Fibroblast of the aortic adventitia (primary cell): ENCODE measurements at regions not wholly inside any gene's neighbourhood (a gene's known extent, or its start where the extent isn't known, plus 50 kb on each side); places are given as distances from the start of the nearest gene placed in this dataset.
A peak's percentile ranks its signal among the peaks of the same experiment; 100 is the strongest.

ENCODE experiments used
- DNase-seq: peaks from one replicate; pipeline ENCODE4 v3.0.0-alpha.2; 2010; ENCODE audit warnings: low read depth
- H3K4me3 ChIP-seq: 2 replicates; pipeline ENCODE4 v1.5.1; 2011; ENCODE audit warnings: low read depth, mild to moderate bottlenecking, control low read depth, low read length, moderate library complexity
- CTCF ChIP-seq: IDR thresholded peaks from 2 replicates; pipeline ENCODE4 v1.5.1; 2011; ENCODE audit warnings: mild to moderate bottlenecking, low read length, control low read depth, inconsistent platforms; ENCODE audit not compliant: insufficient read depth

- no peak for TF ChIP-seq CTCF
- peak; percentile 46 for DNase-seq
- no peak overlapping the region for H3K4me3 ChIP-seq
These were observed 130.0 kb upstream of the RND3 start for GRCh38 chr2:150617351-150617978.

- TF ChIP-seq CTCF: no peak
- no peak overlapping the region for H3K4me3 ChIP-seq
- peak; percentile 52 for DNase-seq
These were observed 125.7 kb upstream of the RND3 start for GRCh38 chr2:150612957-150613710.

- H3K4me3 ChIP-seq: no peak overlapping the region
- DNase-seq: peak; percentile 62
- peak; percentile 56 for TF ChIP-seq CTCF
These were observed 123.3 kb upstream of the RND3 start for GRCh38 chr2:150610670-150611279.

- DNase-seq: peak; percentile 91
- no peak for TF ChIP-seq CTCF
- H3K4me3 ChIP-seq: no peak overlapping the region
These were observed 122.5 kb upstream of the RND3 start for GRCh38 chr2:150609831-150610582.

GRCh38 chr2:150608341-150608740, 120.9 kb upstream of the RND3 start:
- H3K4me3 ChIP-seq: no peak overlapping the region
- TF ChIP-seq CTCF: no peak
- DNase-seq: no peak

- no peak for TF ChIP-seq CTCF
- peak; percentile 48 for DNase-seq
- no peak overlapping the region for H3K4me3 ChIP-seq
These were observed 119.9 kb upstream of the RND3 start for GRCh38 chr2:150607390-150607811.
